ENCODE measurements at regions not wholly inside any gene's neighbourhood (a gene's known extent, or its start where the extent isn't known, plus 50 kb on each side); places are given as distances from the start of the nearest gene placed in this dataset.

- Mint-ChIP-seq H3K36me3 (ENCODE audit: unreplicated experiment) (no peaks in the 10 kb centered on the region), H3K27me3 (ENCODE audit: unreplicated experiment) (no peaks in the 10 kb centered on the region), H3K9me3 (ENCODE audit: unreplicated experiment) (no peaks in the 10 kb centered on the region), H3K4me1 (ENCODE audit: unreplicated experiment) (no peaks in the 10 kb centered on the region), H3K27ac (ENCODE audit: unreplicated experiment) (no peak overlapping the region), H3K4me3 (ENCODE audit: unreplicated experiment) (no peak overlapping the region)
- no peak for TF ChIP-seq CTCF (IDR thresholded peaks at IDR 0.05)
- DNase-seq (ENCODE audit: extremely low spot score, unreplicated experiment): no peak
Measured at GRCh38 chr2:211251016-211251415, 694.6 kb downstream of the CPS1 start.

DNA sequence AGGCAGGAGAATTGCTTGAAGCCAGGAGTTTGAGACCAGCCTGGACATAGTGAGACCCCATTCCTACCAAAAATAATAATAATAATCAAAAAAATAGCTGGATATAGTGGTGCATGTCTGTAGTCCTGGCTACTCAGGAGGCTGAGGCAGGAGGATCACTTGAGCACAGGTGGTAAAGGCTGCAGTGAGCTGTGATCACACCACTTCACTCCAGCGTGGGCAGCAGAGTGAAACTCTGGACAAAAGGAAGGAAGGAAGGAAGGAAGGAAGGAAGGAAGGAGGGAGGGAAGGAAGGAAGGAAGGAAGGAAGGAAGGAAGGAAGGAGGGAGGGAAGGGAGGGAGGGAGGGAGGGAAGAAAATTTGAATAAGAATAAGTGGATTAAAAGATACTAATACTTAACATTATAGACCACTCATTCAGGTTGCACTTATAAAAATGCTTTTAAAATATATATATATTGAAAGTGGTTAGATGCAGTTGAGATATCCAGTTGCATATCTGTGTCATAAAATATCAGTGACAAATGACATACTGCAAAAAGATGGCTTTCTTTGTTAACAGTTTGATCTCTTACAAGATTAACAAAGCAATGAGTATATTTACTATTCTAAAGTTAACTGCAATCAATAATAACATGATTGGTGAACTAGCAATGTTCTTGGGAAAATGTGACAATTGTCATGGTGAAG, 702.4 kb downstream of the CPS1 start:
- Mint-ChIP-seq H3K27ac (ENCODE audit: unreplicated experiment) (no peak overlapping the region), H3K4me3 (ENCODE audit: unreplicated experiment) (no peak overlapping the region), H3K9me3 (ENCODE audit: unreplicated experiment) (peaks cover 17% of the 10 kb centered on the region), H3K27me3 (ENCODE audit: unreplicated experiment) (no peaks in the 10 kb centered on the region), H3K36me3 (ENCODE audit: unreplicated experiment) (no peaks in the 10 kb centered on the region), H3K4me1 (ENCODE audit: unreplicated experiment) (no peaks in the 10 kb centered on the region)
- no peak for TF ChIP-seq CTCF (IDR thresholded peaks at IDR 0.05)
- no peak for DNase-seq (ENCODE audit: extremely low spot score, unreplicated experiment)

DNA sequence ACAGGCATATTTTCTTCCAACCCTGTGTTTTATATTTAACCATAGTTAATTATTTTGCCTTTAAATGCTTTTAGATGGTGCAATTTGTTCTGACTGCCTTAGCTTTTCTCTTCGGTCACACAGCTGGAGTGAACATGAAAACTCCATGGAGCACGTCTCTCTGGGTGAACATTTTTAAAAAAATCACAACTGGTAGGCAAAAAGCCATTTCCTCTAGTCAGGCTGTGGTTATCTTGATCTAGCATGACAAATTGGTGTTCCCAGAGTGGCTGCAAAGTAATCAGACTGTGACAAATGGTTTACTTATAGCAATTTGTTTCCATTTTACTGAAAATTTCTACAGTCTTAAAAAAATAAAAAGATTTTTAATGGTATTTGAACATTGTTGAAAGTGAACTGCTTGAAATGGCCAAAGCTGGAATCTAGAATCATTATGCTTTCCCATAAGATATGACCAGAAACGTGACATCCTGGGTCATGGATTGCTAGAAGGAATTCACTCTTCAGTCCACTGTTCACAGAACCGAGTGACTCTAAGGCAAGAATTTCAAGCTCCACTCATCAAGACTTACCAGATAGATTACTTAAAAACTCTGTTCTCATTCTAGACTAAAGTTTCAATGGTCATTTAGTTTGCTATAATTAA, 703.6 kb downstream of the CPS1 start:
- no peaks in the 10 kb centered on the region for H3K4me1 Mint-ChIP-seq (ENCODE audit: unreplicated experiment)
- H3K4me3 Mint-ChIP-seq (ENCODE audit: unreplicated experiment): no peak overlapping the region

GRCh38 chr2:211270257-211270656, 713.9 kb downstream of the CPS1 start:
- no peak for TF ChIP-seq CTCF (IDR thresholded peaks at IDR 0.05)

More for the DNA sequence above, 703.6 kb downstream of the CPS1 start:
- H3K27ac Mint-ChIP-seq (ENCODE audit: unreplicated experiment): no peak overlapping the region
- H3K36me3 Mint-ChIP-seq (ENCODE audit: unreplicated experiment): no peaks in the 10 kb centered on the region
- peaks cover 17% of the 10 kb centered on the region for H3K9me3 Mint-ChIP-seq (ENCODE audit: unreplicated experiment)
- TF ChIP-seq CTCF (IDR thresholded peaks at IDR 0.05): no peak
- H3K27me3 Mint-ChIP-seq (ENCODE audit: unreplicated experiment): no peaks in the 10 kb centered on the region
- no peak for DNase-seq (ENCODE audit: extremely low spot score, unreplicated experiment)

DNA sequence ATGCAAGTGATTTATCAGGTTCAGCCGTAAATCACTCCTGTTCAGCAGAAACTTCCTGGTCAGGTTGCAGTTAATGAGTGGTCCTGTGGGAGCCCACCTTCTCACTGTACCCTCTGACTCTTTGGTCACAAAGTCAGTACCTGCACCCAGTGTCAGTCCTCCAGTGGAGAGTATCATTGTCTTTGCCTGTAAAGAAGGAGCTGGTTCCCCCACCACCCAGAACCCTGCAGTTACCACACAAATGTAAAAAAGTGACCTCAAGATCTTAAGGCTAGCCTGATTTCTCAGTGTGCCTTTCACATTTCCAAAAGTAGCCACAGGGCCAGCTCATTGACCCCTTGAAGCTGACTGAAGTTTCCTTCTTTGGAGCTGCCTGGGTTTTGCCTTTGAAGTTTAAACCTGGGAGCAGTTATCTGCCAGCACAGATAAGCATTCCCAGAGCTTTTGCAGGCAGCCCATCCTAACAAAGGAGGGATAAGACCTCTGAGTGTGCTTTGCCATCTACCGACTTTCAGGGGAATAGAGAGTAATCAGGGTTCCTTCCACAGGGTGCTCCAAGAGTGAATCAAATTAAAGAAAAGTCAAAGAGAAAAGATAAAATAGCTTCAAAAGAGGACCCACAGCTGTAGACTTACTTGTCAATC, 725.2 kb downstream of the CPS1 start:
- Mint-ChIP-seq H3K36me3 (ENCODE audit: unreplicated experiment) (no peaks in the 10 kb centered on the region), H3K9me3 (ENCODE audit: unreplicated experiment) (no peaks in the 10 kb centered on the region), H3K27me3 (ENCODE audit: unreplicated experiment) (no peaks in the 10 kb centered on the region), H3K4me1 (ENCODE audit: unreplicated experiment) (no peaks in the 10 kb centered on the region), H3K4me3 (ENCODE audit: unreplicated experiment) (no peak overlapping the region), H3K27ac (ENCODE audit: unreplicated experiment) (no peak overlapping the region)
- TF ChIP-seq CTCF (IDR thresholded peaks at IDR 0.05): no peak
- DNase-seq (ENCODE audit: extremely low spot score, unreplicated experiment): no peak

More at GRCh38 chr2:211270257-211270656, 713.9 kb downstream of the CPS1 start:
- no peak overlapping the region for H3K4me3 Mint-ChIP-seq (ENCODE audit: unreplicated experiment)
- H3K4me1 Mint-ChIP-seq (ENCODE audit: unreplicated experiment): no peaks in the 10 kb centered on the region
- H3K36me3 Mint-ChIP-seq (ENCODE audit: unreplicated experiment): no peaks in the 10 kb centered on the region
- DNase-seq (ENCODE audit: extremely low spot score, unreplicated experiment): no peak
- H3K27ac Mint-ChIP-seq (ENCODE audit: unreplicated experiment): no peak overlapping the region
- H3K27me3 Mint-ChIP-seq (ENCODE audit: unreplicated experiment): peaks cover 4% of the 10 kb centered on the region
- peaks cover 5% of the 10 kb centered on the region for H3K9me3 Mint-ChIP-seq (ENCODE audit: unreplicated experiment)

Measured in osteocyte (in vitro differentiated cells).